Activated T-helper 1 cell treated with anti-CD3 and anti-CD28 coated beads, Interleukin-12 subunit alpha, Interleukin-12 subunit beta, Interleukin-2, Interleukin-4 antibody, amounts not matched to agents 30 ng/mL and 10 ng/mL and 1 ng/mL, durations not matched to agents 14 hours and 24 hours and 36 hours (primary cell): ENCODE measurements at regions not wholly inside any gene's neighbourhood (a gene's known extent, or its start where the extent isn't known, plus 50 kb on each side); places are given as distances from the start of the nearest gene placed in this dataset.
A peak's percentile ranks its signal among the peaks of the same experiment; 100 is the strongest.

ENCODE experiments used
- DNase-seq: peaks from one replicate; pipeline ENCODE4 v3.0.0; 2021; ENCODE audit warnings: low spot score
- H3K27ac Mint-ChIP-seq: one replicate; pipeline ENCODE4 v1.8.0; 2021; ENCODE audit warnings: mild to moderate bottlenecking, mixed read lengths
- H3K27me3 Mint-ChIP-seq: one replicate; pipeline ENCODE4 v1.8.0; 2022; ENCODE audit warnings: mild to moderate bottlenecking, moderate library complexity, mixed read lengths; ENCODE audit not compliant: insufficient read depth
- H3K36me3 Mint-ChIP-seq: one replicate; pipeline ENCODE4 v1.8.0; 2021; ENCODE audit warnings: low read depth, mixed read lengths
- H3K4me1 Mint-ChIP-seq: one replicate; pipeline ENCODE4 v1.8.0; 2021; ENCODE audit warnings: low read depth, mixed read lengths
- H3K4me3 Mint-ChIP-seq: one replicate; pipeline ENCODE4 v1.8.0; 2021; ENCODE audit warnings: mild to moderate bottlenecking, moderate library complexity, mixed read lengths
- H3K9me3 Mint-ChIP-seq: one replicate; pipeline ENCODE4 v1.8.0; 2021; ENCODE audit warnings: mixed read lengths
- intact Hi-C: fragments of 100-400 bp; cut with micrococcal nuclease; formaldehyde crosslinking; loops from one replicate; pipeline ENCODE4 v1.15.1; 2024

GRCh38 chr4:35818520-35818919 is 425.8 kb downstream of the ARAP2 start:
- H3K9me3 Mint-ChIP-seq = no peaks in the 10 kb centered on the region
- no peaks in the 10 kb centered on the region for H3K36me3 Mint-ChIP-seq
- no peak overlapping the region for H3K4me3 Mint-ChIP-seq
- H3K4me1 Mint-ChIP-seq = no peaks in the 10 kb centered on the region
- H3K27me3 Mint-ChIP-seq = no peaks in the 10 kb centered on the region
- no peak for DNase-seq
- no peak overlapping the region for H3K27ac Mint-ChIP-seq
- intact Hi-C loops = no loop called here

- Mint-ChIP-seq H3K4me3 (no peak overlapping the region), H3K9me3 (no peaks in the 10 kb centered on the region), H3K27me3 (no peaks in the 10 kb centered on the region), H3K36me3 (no peaks in the 10 kb centered on the region), H3K27ac (no peak overlapping the region), H3K4me1 (no peaks in the 10 kb centered on the region)
- no peak for DNase-seq
- intact Hi-C loops = no loop called here
Measured at GRCh38 chr4:35820003-35820402, 424.3 kb downstream of the ARAP2 start.

GRCh38 chr4:35824231-35824630 is 420.1 kb downstream of the ARAP2 start:
- Mint-ChIP-seq H3K4me3 (no peak overlapping the region), H3K4me1 (no peaks in the 10 kb centered on the region), H3K9me3 (no peaks in the 10 kb centered on the region), H3K27me3 (no peaks in the 10 kb centered on the region), H3K36me3 (no peaks in the 10 kb centered on the region), H3K27ac (no peak overlapping the region)
- intact Hi-C loops = no loop called here
- no peak for DNase-seq

GRCh38 chr4:35835893-35836292 is 408.4 kb downstream of the ARAP2 start:
- Mint-ChIP-seq H3K4me3 (no peak overlapping the region), H3K4me1 (no peaks in the 10 kb centered on the region), H3K9me3 (no peaks in the 10 kb centered on the region), H3K27ac (no peak overlapping the region), H3K27me3 (peaks cover 2% of the 10 kb centered on the region), H3K36me3 (no peaks in the 10 kb centered on the region)
- no peak for DNase-seq
- intact Hi-C loops = no loop called here

- no peak for DNase-seq
- intact Hi-C loops = no loop called here
- no peaks in the 10 kb centered on the region for H3K36me3 Mint-ChIP-seq
- H3K27ac Mint-ChIP-seq = no peak overlapping the region
- no peaks in the 10 kb centered on the region for H3K4me1 Mint-ChIP-seq
- H3K4me3 Mint-ChIP-seq = no peak overlapping the region
- H3K27me3 Mint-ChIP-seq = peaks cover 2% of the 10 kb centered on the region
- no peaks in the 10 kb centered on the region for H3K9me3 Mint-ChIP-seq
Measured at GRCh38 chr4:35836596-35836995, 407.7 kb downstream of the ARAP2 start.

- DNase-seq = no peak
- Mint-ChIP-seq H3K4me1 (no peaks in the 10 kb centered on the region), H3K9me3 (no peaks in the 10 kb centered on the region), H3K36me3 (no peaks in the 10 kb centered on the region), H3K4me3 (no peak overlapping the region), H3K27ac (no peak overlapping the region), H3K27me3 (no peaks in the 10 kb centered on the region)
- intact Hi-C loops = no loop called here
Measured at GRCh38 chr4:35867057-35867456, 377.3 kb downstream of the ARAP2 start.

- Mint-ChIP-seq H3K27ac (no peak overlapping the region), H3K4me3 (no peak overlapping the region), H3K36me3 (no peaks in the 10 kb centered on the region), H3K4me1 (no peaks in the 10 kb centered on the region), H3K27me3 (peaks cover 2% of the 10 kb centered on the region), H3K9me3 (no peaks in the 10 kb centered on the region)
- no peak for DNase-seq
- intact Hi-C loops = no loop called here
Measured at GRCh38 chr4:35872273-35872672, 372.0 kb downstream of the ARAP2 start.

GRCh38 chr4:35879479-35879878 is 364.8 kb downstream of the ARAP2 start:
- H3K27ac Mint-ChIP-seq = no peak overlapping the region
- no peaks in the 10 kb centered on the region for H3K36me3 Mint-ChIP-seq
- no peaks in the 10 kb centered on the region for H3K4me1 Mint-ChIP-seq
- no peaks in the 10 kb centered on the region for H3K9me3 Mint-ChIP-seq
- no peak overlapping the region for H3K4me3 Mint-ChIP-seq
- no peak for DNase-seq
- H3K27me3 Mint-ChIP-seq = peaks cover 2% of the 10 kb centered on the region
- intact Hi-C loops = no loop called here

GRCh38 chr4:35883108-35883507 is 361.2 kb downstream of the ARAP2 start:
- Mint-ChIP-seq H3K9me3 (no peaks in the 10 kb centered on the region), H3K4me3 (no peak overlapping the region), H3K36me3 (no peaks in the 10 kb centered on the region), H3K4me1 (no peaks in the 10 kb centered on the region), H3K27me3 (no peaks in the 10 kb centered on the region), H3K27ac (no peak overlapping the region)
- intact Hi-C loops = no loop called here
- no peak for DNase-seq

GRCh38 chr4:35884714-35885480 is 359.4 kb downstream of the ARAP2 start:
- intact Hi-C loops = no loop called here
- H3K36me3 Mint-ChIP-seq = no peaks in the 10 kb centered on the region
- no peaks in the 10 kb centered on the region for H3K27me3 Mint-ChIP-seq
- no peak for DNase-seq
- H3K9me3 Mint-ChIP-seq = no peaks in the 10 kb centered on the region
- H3K4me1 Mint-ChIP-seq = no peaks in the 10 kb centered on the region
- H3K4me3 Mint-ChIP-seq = no peak overlapping the region
- no peak overlapping the region for H3K27ac Mint-ChIP-seq

- no peak for DNase-seq
- intact Hi-C loops = no loop called here
- Mint-ChIP-seq H3K36me3 (no peaks in the 10 kb centered on the region), H3K27ac (no peak overlapping the region), H3K4me3 (no peak overlapping the region), H3K27me3 (peaks cover 15% of the 10 kb centered on the region), H3K9me3 (no peaks in the 10 kb centered on the region), H3K4me1 (no peaks in the 10 kb centered on the region)
Measured at GRCh38 chr4:35897808-35898207, 346.5 kb downstream of the ARAP2 start.

GRCh38 chr4:35900286-35901243 is 343.7 kb downstream of the ARAP2 start:
- no peaks in the 10 kb centered on the region for H3K36me3 Mint-ChIP-seq
- intact Hi-C loops = no loop called here
- H3K4me1 Mint-ChIP-seq = no peaks in the 10 kb centered on the region
- peak overlapping the region; percentile 26 for H3K27ac Mint-ChIP-seq
- no peak overlapping the region for H3K4me3 Mint-ChIP-seq
- peaks cover 13% of the 10 kb centered on the region for H3K27me3 Mint-ChIP-seq
- no peak for DNase-seq
- no peaks in the 10 kb centered on the region for H3K9me3 Mint-ChIP-seq

GRCh38 chr4:35912174-35912573 is 332.1 kb downstream of the ARAP2 start:
- no peak overlapping the region for H3K4me3 Mint-ChIP-seq
- intact Hi-C loops = no loop called here
- H3K4me1 Mint-ChIP-seq = no peaks in the 10 kb centered on the region

More at GRCh38 chr4:35912174-35912573, 332.1 kb downstream of the ARAP2 start:
- Mint-ChIP-seq H3K27me3 (peaks cover 9% of the 10 kb centered on the region), H3K36me3 (no peaks in the 10 kb centered on the region), H3K27ac (no peak overlapping the region), H3K9me3 (no peaks in the 10 kb centered on the region)
- DNase-seq = no peak
